Mesodermal cell (in vitro differentiated cells): ENCODE measurements at regions not wholly inside any gene's neighbourhood (a gene's known extent, or its start where the extent isn't known, plus 50 kb on each side); places are given as distances from the start of the nearest gene placed in this dataset.

Source experiments
- H3K27ac ChIP-seq: 2 replicates; pipeline ENCODE4 v1.7.0; 2013; ENCODE audit warnings: mild to moderate bottlenecking, low read depth, low read length, moderate library complexity; ENCODE audit not compliant: severe bottlenecking
- H3K36me3 ChIP-seq: 2 replicates; pipeline ENCODE4 v1.7.1; 2013; ENCODE audit warnings: mild to moderate bottlenecking, low read length, moderate library complexity; ENCODE audit not compliant: control insufficient read depth, insufficient read depth
- H3K4me1 ChIP-seq: one replicate; pipeline ENCODE4 v1.7.1; 2013; ENCODE audit warnings: mild to moderate bottlenecking, low read length; ENCODE audit not compliant: insufficient read depth, control insufficient read depth, poor library complexity, severe bottlenecking
- H3K4me3 ChIP-seq: 2 replicates; pipeline ENCODE4 v1.7.0; 2013; ENCODE audit warnings: low read length, control low read depth, mild to moderate bottlenecking; ENCODE audit not compliant: insufficient read depth, poor library complexity, severe bottlenecking; ENCODE audit errors: extremely low read depth
- H3K9me3 ChIP-seq: 2 replicates; pipeline ENCODE4 v1.7.1; 2013; ENCODE audit warnings: mild to moderate bottlenecking, low read length, moderate library complexity; ENCODE audit not compliant: control insufficient read depth
- WGBS, 2 experiments: methylation state at CpG; one replicate each; pipeline ENCODE4 v1.1.5; 2013; ENCODE audit warnings: missing lambda C conversion rate in 2 of 2; ENCODE audit not compliant: insufficient coverage in 2 of 2; 5-methylcytosine and 5-hydroxymethylcytosine counted together

DNA sequence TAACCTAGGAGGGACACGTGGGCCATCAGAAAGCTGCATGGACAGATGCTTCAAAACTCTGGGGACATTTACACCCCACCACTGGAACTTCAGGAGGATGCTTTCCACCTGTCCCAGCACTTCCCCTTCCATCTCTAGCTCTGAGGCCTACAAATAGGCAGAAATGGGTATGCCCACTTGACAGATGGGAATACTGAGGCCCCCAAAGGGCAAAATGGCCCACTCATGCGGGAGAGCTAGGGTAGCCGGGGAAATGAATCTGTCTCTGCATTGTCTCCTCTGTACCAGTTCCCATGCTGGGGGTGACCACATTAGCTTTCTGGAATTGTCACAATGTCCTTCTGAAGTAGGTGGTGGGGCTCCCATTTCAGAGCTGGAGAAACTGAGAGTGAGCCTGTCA, 592.1 kb upstream of the CDH5 start:
- H3K9me3 ChIP-seq: peaks cover 44% of the 10 kb centered on the region
- WGBS, 2 experiments: 53 to 67% methylated on average over 3 of the region's 3 CpGs
- H3K4me3 ChIP-seq: no peak overlapping the region
- no peaks in the 10 kb centered on the region for H3K36me3 ChIP-seq
- H3K27ac ChIP-seq: no peak overlapping the region
- H3K4me1 ChIP-seq: no peaks in the 10 kb centered on the region

- H3K4me1 ChIP-seq: peaks cover 5% of the 10 kb centered on the region
- H3K4me3 ChIP-seq: no peak overlapping the region
- WGBS, 2 experiments: 40 to 44% methylated on average over 9 to 10 of the region's 10 CpGs
- H3K9me3 ChIP-seq: peaks cover 44% of the 10 kb centered on the region
- no peaks in the 10 kb centered on the region for H3K36me3 ChIP-seq
- no peak overlapping the region for H3K27ac ChIP-seq
These were observed 593.1 kb upstream of the CDH5 start for GRCh38 chr16:65773301-65773874.

DNA sequence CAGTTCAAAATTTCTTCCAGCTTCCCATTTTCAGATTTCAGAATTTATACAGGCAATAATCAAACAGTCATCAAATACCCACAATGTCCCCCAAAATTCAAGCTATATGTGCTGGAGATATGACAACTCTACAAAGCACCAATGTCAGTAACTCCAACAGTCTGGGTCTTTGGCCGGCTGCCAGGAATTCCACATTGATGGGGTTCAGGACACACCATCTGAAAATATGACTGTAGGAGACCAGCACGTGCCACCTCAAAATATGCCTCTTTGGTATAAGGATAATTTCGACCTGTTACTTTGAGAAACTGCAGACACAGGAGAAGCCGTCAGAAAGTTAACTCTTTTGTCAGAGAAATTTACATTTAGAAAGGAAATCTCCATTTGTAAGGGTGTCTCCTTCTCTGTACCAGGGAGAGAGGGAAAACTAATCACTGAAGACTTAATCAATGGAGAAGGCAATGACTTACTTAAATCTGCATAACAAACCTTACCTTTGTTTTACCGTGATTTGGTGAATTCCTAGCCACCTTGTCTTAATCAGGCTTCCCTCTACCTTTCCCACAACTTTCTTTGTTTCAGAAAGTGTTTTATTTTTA, 594.3 kb upstream of the CDH5 start:
- Histone ChIP-seq H3K27ac (no peak overlapping the region), H3K36me3 (no peaks in the 10 kb centered on the region), H3K9me3 (peaks cover 40% of the 10 kb centered on the region), H3K4me3 (no peak overlapping the region), H3K4me1 (peaks cover 9% of the 10 kb centered on the region)
- 49 to 50% methylated on average over 2 to 3 of the region's 5 CpGs for WGBS, 2 experiments

DNA sequence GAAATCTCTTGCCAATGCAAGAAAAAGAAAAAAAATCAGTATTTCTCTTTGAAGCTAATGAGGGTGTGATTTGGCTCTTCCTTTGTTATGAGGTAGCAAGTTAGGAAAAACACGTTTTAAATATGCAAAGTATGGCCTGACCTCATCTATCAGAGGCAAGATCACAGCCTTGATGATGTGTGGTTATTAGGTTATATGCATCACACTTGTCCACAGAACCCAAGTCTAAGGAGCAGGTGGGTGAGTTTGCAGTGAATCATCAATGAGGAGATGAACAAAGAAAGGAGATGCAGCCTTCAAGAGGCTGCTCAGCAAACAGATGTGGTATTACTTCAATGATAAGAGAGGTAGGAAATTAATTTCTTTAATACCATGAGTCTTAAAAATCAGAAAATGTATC, 594.8 kb upstream of the CDH5 start:
- Histone ChIP-seq H3K9me3 (peaks cover 34% of the 10 kb centered on the region), H3K27ac (no peak overlapping the region), H3K4me1 (peaks cover 9% of the 10 kb centered on the region), H3K36me3 (no peaks in the 10 kb centered on the region), H3K4me3 (no peak overlapping the region)
- 14 to 29% methylated on average over 1 of the region's 1 CpG for WGBS, 2 experiments

GRCh38 chr16:65770752-65771151, 595.7 kb upstream of the CDH5 start:
- Histone ChIP-seq H3K9me3 (peaks cover 25% of the 10 kb centered on the region), H3K4me1 (peaks cover 9% of the 10 kb centered on the region), H3K27ac (no peak overlapping the region), H3K36me3 (no peaks in the 10 kb centered on the region), H3K4me3 (no peak overlapping the region)
- WGBS, 2 experiments: 67 to 89% methylated on average over 1 of the region's 1 CpG

GRCh38 chr16:65769776-65770438, 596.6 kb upstream of the CDH5 start:
- Histone ChIP-seq H3K9me3 (peaks cover 23% of the 10 kb centered on the region), H3K36me3 (no peaks in the 10 kb centered on the region), H3K27ac (peak overlapping the region; percentile 97), H3K4me3 (no peak overlapping the region), H3K4me1 (peaks cover 9% of the 10 kb centered on the region)
- WGBS, 2 experiments: 100% methylated on average over 1 of the region's 1 CpG

DNA sequence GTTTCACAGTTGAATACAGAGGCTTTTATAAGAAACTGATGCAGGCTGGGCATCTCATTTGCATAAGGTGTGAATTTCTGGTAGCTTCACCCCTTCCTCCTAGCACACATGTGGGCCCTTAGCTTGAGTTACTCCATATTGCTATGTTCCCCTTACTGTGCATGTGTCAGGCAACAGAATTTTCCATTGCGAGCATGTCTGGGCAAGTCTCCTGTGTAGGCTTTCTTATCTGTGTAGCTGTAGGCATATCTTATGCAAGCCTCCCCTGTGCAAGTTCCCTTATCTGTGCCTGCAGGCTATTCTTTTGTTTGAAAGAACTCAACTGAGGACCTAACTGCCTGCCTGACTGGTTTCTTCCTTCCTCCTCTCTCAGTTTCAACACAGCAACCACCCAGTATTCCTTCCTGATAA, 597.4 kb upstream of the CDH5 start:
- Histone ChIP-seq H3K36me3 (no peaks in the 10 kb centered on the region), H3K9me3 (peaks cover 23% of the 10 kb centered on the region), H3K4me3 (no peak overlapping the region), H3K27ac (peak overlapping the region; percentile 97), H3K4me1 (peaks cover 9% of the 10 kb centered on the region)
- WGBS, 2 experiments: 71 to 100% methylated on average over 1 of the region's 1 CpG

DNA sequence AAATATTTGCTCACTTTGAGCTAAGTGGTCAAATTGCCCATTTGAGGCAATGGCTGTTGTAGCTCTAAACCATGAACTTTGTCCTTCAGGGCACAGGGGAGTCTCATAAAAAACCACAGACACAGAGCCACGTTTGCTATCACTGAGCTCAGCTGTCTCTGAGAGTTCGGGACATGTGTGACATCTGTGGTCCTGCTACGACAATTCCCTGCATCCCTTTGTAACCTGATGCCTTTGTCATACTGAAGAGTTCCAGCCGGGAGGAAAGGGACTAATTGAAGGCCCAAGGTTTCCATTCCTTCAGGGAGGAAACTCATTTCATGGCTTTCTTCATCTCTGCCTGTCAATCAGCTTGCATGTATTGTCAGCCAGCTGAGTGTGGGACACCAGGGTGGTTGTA, 599.4 kb upstream of the CDH5 start:
- Histone ChIP-seq H3K36me3 (no peaks in the 10 kb centered on the region), H3K4me3 (no peak overlapping the region), H3K27ac (no peak overlapping the region), H3K9me3 (peaks cover 21% of the 10 kb centered on the region), H3K4me1 (peaks cover 11% of the 10 kb centered on the region)
- WGBS, 2 experiments: 24% methylated on average over 4 of the region's 4 CpGs

GRCh38 chr16:65763640-65764305, 602.7 kb upstream of the CDH5 start:
- Histone ChIP-seq H3K36me3 (no peaks in the 10 kb centered on the region), H3K4me3 (no peak overlapping the region), H3K27ac (no peak overlapping the region), H3K9me3 (no peaks in the 10 kb centered on the region), H3K4me1 (peaks cover 10% of the 10 kb centered on the region)
- WGBS, 2 experiments: 89 to 94% methylated on average over 3 to 5 of the region's 7 CpGs

DNA sequence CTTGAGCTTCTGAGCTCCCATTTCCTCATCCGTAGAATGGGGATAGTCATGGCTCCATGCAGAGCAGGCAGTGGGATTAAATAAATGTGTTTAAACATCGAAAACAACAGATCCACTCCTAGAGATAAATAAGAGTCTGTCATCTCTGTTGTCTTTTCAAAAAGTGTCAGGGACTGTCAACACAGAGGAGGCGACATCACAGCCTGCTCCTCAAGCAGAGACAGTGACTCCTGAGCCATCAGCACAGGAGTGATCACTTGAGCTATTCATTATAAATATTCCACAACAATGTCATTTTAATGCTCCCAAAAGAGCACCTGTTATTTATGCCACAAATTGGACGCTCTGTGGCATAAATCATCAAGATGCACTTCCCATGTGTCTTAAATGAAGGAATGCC, 605.6 kb upstream of the CDH5 start:
- 75 to 100% methylated on average over 2 to 3 of the region's 4 CpGs for whole genome bisulfite sequencing, 2 experiments
- no peaks in the 10 kb centered on the region for H3K9me3 ChIP-seq
- H3K4me3 ChIP-seq: no peak overlapping the region
- H3K4me1 ChIP-seq: peaks cover 2% of the 10 kb centered on the region
- no peak overlapping the region for H3K27ac ChIP-seq
- H3K36me3 ChIP-seq: no peaks in the 10 kb centered on the region
